GM18526 (cell line): ENCODE measurements at regions not wholly inside any gene's neighbourhood (a gene's known extent, or its start where the extent isn't known, plus 50 kb on each side); places are given as distances from the start of the nearest gene placed in this dataset.

Experiments
- POLR2A ChIP-seq: IDR thresholded peaks from 3 replicates; pipeline ENCODE4 v1.6.1; 2011; ENCODE audit not compliant: insufficient read length; ENCODE audit errors: extremely low read depth

- no peak for TF ChIP-seq POLR2A
These were observed 56.5 kb upstream of the PPARA start for GRCh38 chr22:46093796-46094195.

- no peak for TF ChIP-seq POLR2A
These were observed 55.6 kb upstream of the PPARA start for GRCh38 chr22:46094676-46095075.

- TF ChIP-seq POLR2A: no peak
These were observed 54.3 kb upstream of the PPARA start for GRCh38 chr22:46096051-46096450.

GRCh38 chr22:46096706-46097230 is 53.6 kb upstream of the PPARA start:
- TF ChIP-seq POLR2A: no peak

GRCh38 chr22:46097268-46097900 is 52.9 kb upstream of the PPARA start:
- no peak for TF ChIP-seq POLR2A

GRCh38 chr22:46098525-46099475 is 51.5 kb upstream of the PPARA start:
- no peak for TF ChIP-seq POLR2A

GRCh38 chr22:46099740-46100139 is 50.6 kb upstream of the PPARA start:
- no peak for TF ChIP-seq POLR2A

GRCh38 chr22:46100401-46101105 is 49.8 kb upstream of the PPARA start:
- TF ChIP-seq POLR2A: no peak
